GM12874 (cell line): ENCODE measurements at regions not wholly inside any gene's neighbourhood (a gene's known extent, or its start where the extent isn't known, plus 50 kb on each side); places are given as distances from the start of the nearest gene placed in this dataset.

Experiments
- TF ChIP-seq, protein P1 (sequence below): IDR thresholded peaks from 2 replicates; pipeline ENCODE4 v1.5.1; 2011; ENCODE audit warnings: low read depth, mild to moderate bottlenecking, control low read depth, low read length, moderate library complexity; ENCODE audit not compliant: insufficient read depth

DNA sequence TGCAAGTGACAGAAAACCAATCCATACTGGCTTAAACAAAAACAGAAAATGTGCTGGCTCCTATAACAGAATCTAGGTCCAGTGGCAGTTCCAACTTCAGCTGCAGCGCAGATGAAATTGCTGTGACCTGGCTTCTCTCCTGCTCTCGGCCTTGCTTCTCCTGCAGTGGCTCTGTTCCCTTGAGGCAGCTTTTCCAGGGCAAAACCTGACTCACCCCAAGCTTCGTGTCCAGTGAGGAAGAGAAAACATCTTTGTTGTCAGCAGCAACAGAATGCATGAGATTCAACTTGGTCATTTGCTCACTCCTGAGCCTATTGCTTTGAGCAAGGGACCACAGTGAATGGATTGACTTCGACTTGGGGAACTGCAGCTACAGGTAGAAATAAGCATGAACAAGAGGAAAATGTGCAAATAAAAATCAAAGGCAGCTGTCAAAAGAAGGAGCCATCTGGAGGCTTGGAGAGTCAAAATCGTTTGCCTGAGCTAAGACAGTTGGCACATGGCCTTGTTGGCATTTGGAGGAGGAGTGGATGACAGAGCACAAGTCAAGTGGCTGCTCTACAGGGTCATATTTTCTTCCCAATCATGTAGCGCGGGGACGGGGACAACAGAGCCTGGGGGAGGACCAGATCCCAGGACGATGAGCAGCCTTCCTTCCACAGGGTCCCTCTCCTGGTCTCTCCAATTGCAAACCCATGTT lies 523.4 kb downstream of the FGF9 start:
- TF ChIP-seq, protein P1, sequence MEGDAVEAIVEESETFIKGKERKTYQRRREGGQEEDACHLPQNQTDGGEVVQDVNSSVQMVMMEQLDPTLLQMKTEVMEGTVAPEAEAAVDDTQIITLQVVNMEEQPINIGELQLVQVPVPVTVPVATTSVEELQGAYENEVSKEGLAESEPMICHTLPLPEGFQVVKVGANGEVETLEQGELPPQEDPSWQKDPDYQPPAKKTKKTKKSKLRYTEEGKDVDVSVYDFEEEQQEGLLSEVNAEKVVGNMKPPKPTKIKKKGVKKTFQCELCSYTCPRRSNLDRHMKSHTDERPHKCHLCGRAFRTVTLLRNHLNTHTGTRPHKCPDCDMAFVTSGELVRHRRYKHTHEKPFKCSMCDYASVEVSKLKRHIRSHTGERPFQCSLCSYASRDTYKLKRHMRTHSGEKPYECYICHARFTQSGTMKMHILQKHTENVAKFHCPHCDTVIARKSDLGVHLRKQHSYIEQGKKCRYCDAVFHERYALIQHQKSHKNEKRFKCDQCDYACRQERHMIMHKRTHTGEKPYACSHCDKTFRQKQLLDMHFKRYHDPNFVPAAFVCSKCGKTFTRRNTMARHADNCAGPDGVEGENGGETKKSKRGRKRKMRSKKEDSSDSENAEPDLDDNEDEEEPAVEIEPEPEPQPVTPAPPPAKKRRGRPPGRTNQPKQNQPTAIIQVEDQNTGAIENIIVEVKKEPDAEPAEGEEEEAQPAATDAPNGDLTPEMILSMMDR = no peak

DNA sequence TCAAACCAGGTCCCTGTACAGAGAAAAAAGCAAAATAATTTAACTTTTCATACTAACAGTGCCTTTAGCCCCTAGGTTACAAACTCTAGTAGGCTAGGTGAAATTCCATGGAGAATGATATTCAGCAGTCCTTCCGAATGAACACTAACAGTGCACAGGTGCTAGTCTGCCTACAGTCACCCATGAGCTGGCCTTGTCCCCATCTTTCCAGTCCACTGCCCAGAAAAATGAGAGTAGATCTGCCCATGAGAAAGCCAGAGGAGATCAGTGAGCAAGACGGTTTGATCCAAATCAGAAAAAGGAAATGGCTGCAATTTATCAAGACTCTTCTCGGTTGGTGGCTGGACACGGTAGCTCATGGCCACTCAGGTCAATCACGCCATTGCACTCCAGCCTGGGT lies 524.9 kb downstream of the FGF9 start:
- TF ChIP-seq, protein P1 = no peak

- TF ChIP-seq, protein P1 = no peak
Observed at GRCh38 chr13:22196777-22197176, 525.9 kb downstream of the FGF9 start.

- TF ChIP-seq, protein P1 = no peak
Observed at GRCh38 chr13:22198001-22198400, 527.1 kb downstream of the FGF9 start.

DNA sequence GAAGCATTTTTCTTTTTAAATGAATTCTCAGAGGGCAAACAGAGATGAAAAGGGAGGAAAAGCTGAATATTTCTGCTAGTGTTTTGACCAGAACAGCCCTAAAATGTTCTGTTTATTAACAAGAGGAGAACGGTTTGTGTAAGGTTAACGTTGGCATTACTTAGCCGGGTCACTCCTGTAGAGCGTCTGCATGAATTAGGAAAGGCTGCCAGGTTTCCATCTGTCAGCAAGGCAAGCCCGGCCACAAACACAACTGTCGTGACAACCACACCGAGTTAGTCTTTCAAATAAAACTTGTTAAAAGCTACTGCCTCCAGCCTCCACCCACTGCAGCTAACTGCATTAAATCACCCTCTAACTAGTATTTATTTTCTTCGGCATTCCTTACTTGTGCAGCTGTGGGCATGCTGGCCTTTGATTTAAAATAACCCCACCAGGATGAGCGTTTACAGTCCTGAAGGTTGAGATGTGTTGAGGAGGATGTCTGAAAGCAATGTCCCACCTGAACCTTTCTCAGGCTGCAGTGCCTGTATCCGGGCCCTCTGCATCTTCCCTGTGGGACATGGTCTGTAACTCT lies 527.9 kb downstream of the FGF9 start:
- TF ChIP-seq, protein P1 = no peak

DNA sequence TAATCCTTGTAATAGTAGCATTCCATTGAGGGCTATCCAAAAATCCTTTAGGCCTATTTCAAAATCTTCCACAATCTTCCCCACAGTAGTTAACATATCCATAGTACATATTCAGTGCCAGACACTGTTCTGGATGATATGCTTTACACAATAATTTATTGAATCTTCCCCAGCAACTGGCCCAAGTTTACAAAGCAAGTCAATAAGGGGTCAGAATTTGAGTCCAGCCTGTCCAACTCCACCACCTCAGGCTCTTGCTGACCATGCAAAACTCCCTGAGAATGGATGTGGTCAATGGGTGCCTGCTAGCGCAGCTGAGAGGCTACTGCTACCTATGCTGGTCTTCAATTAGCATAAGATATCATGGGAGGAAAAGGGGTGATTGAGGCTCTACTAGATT lies 529.6 kb downstream of the FGF9 start:
- TF ChIP-seq, protein P1 = no peak

DNA sequence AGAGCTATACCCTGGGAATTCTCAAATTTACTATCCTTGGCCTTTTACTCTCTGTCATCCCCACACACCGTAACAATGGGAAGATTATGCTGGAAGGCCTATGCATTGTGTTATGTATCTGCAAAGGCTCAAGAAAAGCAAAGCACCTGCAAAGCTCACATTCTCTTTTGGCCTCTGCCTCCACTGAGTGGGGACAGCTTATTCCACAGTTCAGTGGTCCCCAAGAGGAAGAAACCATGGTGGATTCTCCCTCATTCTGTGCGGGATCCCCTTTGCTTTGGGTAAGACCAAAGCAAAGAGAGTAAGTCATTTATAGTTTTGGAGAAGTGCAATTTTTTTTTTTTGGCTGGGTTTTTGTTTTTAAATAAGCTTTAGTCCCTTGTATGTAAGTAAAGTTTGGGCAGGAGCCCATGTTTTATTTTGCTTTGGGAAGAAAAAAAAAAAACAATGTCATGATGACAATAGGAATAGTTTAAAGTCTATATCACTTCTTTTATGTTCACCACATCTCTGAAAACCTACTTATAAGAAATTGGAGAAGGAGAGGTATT lies 530.6 kb downstream of the FGF9 start:
- TF ChIP-seq, protein P1 = no peak
